Stimulated activated naive CD4-positive, alpha-beta T cell treated with Interleukin-2 at 50 U/mL for 16 hours (primary cell): ENCODE measurements at regions not wholly inside any gene's neighbourhood (a gene's known extent, or its start where the extent isn't known, plus 50 kb on each side); places are given as distances from the start of the nearest gene placed in this dataset.
"Not testable (repeated sequence)": the region's sequence is repeated elsewhere in the genome, so short reads cannot be mapped to it uniquely, and the experiment has no call there.

Source experiments
- DNase-seq: peaks from one replicate; lab custom pipeline; 2025; lab: John Stamatoyannopoulos, UW

DNA sequence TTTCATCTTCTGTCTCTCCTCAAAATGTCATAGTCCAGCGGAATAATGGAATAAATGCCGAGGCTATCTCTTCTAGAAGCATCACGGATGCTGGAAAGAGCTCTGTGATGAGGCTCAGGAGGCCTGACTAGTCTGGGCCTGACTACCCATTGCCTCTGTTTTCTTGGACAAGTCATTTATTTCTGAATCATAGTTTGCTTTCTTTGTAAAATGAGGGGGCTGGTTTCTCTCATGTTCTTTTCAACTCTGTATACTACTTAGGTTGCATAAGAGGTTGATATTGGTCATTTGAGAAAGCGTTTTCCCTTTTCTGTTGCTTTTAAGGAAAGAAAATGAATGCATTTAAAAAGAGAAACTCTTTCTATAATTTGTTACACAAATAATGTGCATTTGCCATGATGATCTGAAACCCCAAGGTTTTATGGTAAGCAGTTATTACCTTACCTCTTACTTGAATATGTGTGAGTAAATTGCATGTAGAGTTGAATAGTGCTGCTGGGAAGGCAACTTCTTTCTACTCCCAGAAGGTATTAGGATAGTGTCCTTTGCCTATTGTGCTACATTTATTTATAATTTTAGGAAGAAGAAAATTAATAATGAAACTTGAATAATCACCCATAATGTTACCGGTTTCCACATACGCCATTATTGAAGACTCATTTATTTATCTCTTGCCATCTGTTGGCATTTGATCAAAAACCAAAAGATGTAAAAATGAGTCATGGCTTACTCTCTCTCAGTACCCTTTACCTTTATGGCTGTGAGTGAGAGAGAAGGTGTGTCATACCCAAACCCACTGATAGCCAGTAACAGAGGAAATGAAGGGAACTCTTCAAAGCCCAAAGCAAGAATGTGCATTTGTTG lies 179.1 kb downstream of the FASLG start:
- no peak for DNase-seq

DNA sequence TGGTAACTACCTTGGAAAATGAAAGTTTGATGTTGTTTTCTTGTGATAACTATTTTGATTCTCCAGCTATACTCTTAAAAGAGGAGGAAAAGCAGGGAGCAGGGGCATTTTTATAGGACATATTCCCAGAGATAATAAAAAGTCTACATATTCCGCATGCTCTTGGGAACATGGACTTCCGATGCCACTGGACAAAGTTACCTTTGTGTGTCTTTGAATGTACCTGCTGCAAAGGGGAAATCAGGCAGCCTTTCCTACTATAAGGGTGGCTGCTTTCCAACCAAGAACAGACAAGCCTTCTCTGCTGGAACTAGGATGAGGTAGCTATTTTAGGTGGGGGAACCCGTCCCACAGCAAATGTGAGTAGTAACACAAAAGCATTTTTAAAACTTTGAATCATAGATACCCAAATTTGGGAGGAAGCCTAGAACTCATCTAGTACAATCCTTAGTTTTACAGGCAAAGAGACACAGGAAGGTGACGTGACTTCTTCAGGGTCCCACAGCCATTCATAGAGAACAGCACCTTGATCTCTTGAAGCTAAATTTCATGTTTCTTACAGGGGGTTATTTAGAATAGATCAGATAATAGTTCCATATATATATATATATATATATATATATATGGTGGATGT lies 179.9 kb downstream of the FASLG start:
- DNase-seq = no peak

- DNase-seq = not testable (repeated sequence)
Measured at GRCh38 chr1:172839639-172840038, 180.7 kb downstream of the FASLG start.

DNA sequence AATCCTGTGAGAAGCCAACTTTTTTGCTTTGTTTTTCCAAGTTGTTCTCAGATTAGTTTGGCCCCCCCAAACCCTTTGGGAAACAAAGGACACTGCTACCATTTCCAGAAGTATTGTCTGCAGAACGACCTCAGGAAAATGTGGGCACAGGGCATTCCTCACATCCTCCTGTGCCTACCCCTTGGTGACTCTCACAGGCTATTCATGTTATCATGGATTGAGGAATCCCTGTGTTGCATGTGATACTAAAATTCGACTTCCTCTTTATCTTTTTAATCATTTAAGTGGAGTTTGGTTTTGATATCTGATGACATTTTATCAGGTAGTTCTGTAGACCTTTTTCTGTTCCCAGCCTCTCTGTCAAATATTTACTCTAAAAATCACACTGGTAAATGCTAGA lies 184.5 kb downstream of the FASLG start:
- DNase-seq = no peak

- DNase-seq = peak; percentile 68
Measured at GRCh38 chr1:172845371-172845770, 186.5 kb downstream of the FASLG start.

- no peak for DNase-seq
Measured at GRCh38 chr1:172845865-172846264, 187.0 kb downstream of the FASLG start.

GRCh38 chr1:172847814-172848213 lies 188.9 kb downstream of the FASLG start:
- not testable (repeated sequence) for DNase-seq

GRCh38 chr1:172849653-172850052 lies 190.8 kb downstream of the FASLG start:
- no peak for DNase-seq

GRCh38 chr1:172851077-172851476 lies 192.2 kb downstream of the FASLG start:
- no peak for DNase-seq

DNA sequence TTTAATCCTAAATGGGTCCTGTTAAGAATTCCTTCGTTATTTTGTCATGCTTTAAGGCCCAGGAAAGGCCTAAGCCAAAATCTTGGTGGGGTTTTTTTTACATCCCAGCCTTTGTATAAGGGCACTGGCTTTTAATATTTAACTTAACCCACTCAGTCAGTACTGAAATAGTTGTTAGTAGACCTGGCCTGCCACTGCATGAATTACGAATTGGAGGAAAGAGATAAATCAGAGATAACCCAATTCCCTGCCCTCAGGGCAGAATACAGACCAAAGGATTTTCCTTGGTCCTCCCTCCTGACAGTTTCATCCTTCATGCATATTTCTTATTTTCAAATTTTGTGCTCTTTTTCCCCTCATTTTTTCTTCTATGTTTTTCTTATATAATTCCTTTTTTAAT lies 193.0 kb downstream of the FASLG start:
- no peak for DNase-seq

DNA sequence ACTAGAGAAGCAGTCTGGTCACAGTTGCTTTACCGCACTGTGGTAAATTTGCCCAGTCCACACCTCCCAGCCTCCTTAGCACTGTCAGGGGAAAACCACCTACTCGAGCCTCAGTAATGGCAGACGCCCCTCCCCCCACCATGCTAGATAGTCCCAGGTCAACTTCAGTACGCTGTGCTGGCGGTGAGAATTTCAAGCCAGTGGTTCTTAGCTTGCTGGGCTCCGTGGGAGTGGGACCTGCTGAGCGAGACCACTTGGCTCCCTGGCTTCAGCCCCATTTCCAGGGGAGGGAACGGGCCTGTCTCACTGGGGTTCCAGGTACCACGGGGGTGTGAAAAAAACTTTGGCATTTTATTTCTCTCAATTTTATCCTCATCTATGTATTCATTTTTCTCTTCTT lies 194.8 kb downstream of the TNFSF18 start:
- not testable (repeated sequence) for DNase-seq

DNA sequence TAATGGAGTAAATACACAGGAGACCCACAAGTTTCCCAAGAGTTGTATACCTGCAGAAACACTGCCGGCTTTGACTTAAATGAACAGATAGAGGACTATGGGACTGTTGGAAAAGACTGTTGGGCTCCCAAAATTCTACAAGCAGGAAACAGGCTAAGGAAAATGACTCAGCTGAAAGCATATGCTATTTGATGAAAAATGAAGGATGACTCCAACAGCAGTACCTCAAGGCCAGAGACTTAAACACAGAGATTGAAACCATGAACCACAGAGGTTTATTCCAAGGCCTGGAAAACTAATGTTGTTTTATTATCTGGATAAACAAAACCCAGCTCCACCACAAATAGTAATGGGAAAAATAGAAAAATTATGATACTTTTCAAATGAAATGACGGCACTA lies 187.7 kb downstream of the TNFSF18 start:
- DNase-seq = no peak

DNA sequence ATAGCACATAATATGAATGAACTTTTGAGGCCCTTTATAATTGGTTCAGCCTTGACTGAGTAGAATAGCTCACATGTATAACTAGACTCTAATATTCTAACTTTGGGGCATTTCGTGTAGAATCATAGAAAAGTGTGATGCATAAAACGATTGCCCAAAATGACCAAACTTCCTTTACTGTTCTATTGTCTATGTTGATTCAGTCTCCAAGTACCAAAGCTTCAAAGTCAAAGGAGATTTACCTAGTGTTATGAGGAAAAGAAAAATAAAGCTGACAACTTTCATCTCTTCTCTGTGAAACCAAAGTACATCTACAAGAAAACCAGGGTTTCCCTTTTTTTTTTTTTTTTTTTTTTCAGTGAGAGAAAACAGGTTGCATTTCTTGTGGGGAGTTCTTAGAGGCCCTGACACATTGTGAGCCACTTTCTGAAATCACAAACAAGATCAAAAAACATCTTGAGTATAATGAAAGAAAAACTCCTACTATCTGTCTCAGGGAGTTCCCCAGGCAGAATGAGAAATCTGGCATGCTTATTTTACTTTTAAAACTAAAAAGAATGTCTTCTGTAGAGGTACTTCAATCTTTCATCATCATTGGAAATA lies 183.4 kb downstream of the TNFSF18 start:
- no peak for DNase-seq

DNA sequence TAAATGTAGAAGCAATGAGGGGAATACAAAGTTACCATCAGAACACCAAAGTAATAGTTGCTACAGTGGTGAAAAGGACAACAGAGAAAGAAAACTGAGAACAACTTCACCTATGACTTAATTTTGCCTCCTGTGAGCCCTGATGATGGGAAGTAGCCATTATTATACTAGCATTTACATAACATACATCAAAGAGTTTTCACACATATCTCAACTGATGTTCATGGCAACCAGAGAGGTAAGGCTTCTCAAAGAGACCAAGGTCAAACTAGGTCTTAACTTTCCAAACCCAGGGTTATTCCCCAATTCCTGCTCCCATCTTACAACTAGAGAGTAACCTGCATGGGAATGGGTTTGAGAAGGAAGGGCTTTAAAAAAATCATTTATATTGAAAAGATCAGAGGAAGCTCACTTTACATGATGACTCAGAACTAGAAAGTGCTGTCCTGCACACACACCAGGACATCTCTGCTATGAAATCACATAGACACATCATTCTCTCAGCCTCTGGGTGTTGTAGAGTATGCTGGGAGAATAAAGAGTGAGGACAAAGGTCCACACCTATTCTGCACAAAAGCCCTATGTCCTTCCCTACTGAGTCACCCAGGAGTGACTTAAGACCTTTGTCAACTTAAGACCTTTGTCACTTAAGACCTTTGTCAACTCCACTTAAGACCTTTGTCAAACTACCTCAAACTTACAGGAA lies 179.7 kb downstream of the TNFSF18 start:
- DNase-seq = no peak

DNA sequence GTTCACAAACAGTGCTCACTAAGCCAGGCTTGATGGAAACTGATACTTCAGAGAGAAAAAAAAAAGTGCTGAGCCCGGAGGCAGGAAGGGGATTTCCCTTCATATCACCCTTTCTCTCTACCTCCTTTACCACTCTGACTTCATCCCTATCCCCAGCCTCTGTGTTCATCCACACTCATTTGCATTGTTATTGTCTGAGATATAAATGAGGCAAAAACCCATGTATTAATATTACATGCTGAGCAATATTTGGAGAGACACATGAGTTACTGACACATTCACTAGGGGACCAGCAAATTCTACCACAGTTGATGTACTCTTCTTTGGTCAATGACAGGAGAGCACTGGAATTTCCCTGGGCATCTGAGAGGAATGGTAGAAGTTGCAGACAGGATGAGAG lies 175.8 kb downstream of the TNFSF18 start:
- no peak for DNase-seq

DNA sequence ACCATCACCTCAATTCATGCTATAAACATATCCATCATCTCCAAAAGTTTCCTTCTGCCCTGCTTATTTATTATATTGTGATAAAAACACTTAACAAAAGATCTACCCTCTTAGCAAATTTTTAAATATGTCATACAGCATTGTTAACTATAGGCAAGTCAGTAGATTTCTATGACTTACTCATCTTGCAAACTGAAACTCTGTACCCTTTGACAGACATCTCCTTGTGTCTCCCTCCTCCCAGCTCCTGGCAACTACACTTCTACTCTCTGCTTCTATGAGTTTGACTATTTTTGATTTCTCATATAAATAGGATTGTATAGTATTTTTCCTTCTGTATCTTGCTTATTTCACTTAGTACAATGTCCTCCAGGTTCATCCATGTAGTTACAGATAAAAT lies 174.8 kb downstream of the TNFSF18 start:
- DNase-seq = no peak

DNA sequence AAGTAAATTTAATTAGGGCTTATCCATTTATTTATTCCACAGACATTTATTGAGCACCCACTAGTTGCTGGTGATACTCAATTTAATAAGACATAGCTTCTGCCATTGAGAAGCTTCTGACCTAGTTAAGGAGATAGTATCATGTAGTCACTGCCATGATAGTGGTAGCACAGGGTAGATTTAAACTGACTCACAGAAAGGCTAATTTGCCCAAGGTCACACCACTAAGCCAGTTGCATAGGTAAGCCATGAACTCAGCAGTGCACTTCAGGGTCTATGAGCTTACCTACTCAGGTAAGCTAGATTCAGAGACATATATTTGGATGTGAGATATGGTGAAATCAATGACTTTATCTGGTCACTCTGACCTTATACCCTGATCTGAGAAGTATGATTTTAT lies 168.4 kb downstream of the TNFSF18 start:
- no peak for DNase-seq

DNA sequence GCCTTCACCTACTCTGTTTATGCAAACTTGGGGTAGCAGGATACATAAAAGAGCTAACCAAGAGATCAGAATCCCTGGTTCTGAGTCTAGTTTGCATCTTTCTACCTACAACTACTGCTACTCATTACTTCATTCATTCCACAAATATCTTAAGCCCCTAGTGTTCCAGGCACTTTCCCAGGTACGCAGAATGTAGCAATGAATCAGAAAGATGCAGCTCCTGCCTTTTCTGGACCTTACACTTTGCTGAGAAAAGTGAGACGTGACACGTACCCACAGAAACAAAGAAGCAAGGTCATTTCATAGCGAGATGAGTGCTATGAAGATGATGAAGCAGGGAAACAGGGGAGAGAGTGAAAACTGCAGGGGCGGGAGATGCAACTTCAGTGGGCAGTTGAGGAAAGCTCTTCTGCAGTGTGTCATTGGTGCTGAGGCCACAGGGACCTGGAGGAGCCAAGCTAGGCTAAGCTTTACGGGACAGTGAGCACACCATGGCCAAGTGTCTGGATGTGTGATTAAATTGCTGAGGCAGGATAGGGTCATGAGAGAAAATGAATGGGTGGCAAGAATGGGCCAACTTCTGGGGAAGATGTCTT lies 167.9 kb downstream of the TNFSF18 start:
- no peak for DNase-seq

- DNase-seq = no peak
Measured at GRCh38 chr1:172883387-172883791, 167.4 kb downstream of the TNFSF18 start.

- DNase-seq = no peak
Measured at GRCh38 chr1:172883844-172884243, 166.9 kb downstream of the TNFSF18 start.

- no peak for DNase-seq
Measured at GRCh38 chr1:172885411-172885810, 165.3 kb downstream of the TNFSF18 start.

GRCh38 chr1:172885971-172886370 lies 164.8 kb downstream of the TNFSF18 start:
- DNase-seq = no peak
